ENCODE measurements at regions not wholly inside any gene's neighbourhood (a gene's known extent, or its start where the extent isn't known, plus 50 kb on each side); places are given as distances from the start of the nearest gene placed in this dataset.

- TF ChIP-seq ZNF274 (IDR thresholded peaks at IDR 0.05; ENCODE audit: low read depth, low read length) (no peak), SUZ12 (IDR thresholded peaks at IDR 0.05; ENCODE audit: extremely low read depth, insufficient read depth, insufficient read length) (no peak), YY1 (IDR thresholded peaks at IDR 0.05; ENCODE audit: insufficient read depth, insufficient read length) (no peak)
Observed at GRCh38 chr3:94293793-94294195, 230.9 kb downstream of the NSUN3 start.
